Neural progenitor cell (in vitro differentiated cells): ENCODE measurements at regions not wholly inside any gene's neighbourhood (a gene's known extent, or its start where the extent isn't known, plus 50 kb on each side); places are given as distances from the start of the nearest gene placed in this dataset. TPM values are rescaled to one million over a fixed set of nuclear protein-coding genes. Genes with fewer than 3 reads are reported as not detected.

ENCODE experiments used
- small RNA-seq: library from RNA; depleted of rRNA; stranded (forward); fragments of <200 nt; gene quantifications from one replicate; pipeline ENCODE3, GENCODE V24; 2015

Small RNA genes in the stretch of these regions (small RNA-seq; reads per million reads assigned to genes)
- not detected for gene ATP6V0CP2
